A549 (cell line): ENCODE measurements at regions not wholly inside any gene's neighbourhood (a gene's known extent, or its start where the extent isn't known, plus 50 kb on each side); places are given as distances from the start of the nearest gene placed in this dataset.

Experiments used
- CBX8 ChIP-seq: fragments of 200-600 bp; sonication (generic); IDR thresholded peaks from 2 replicates; pipeline ENCODE4 v1.6.1; 2016
- CTCF ChIP-seq: fragments of >200 bp; sonication (Bioruptor Twin); formaldehyde crosslinking; IDR thresholded peaks from 3 replicates; pipeline ENCODE4 v1.5.1; 2016
- TF ChIP-seq, protein P1 (sequence below): fragments of 450-650 bp; IDR thresholded peaks from 2 replicates; pipeline ENCODE4 v1.6.1; 2014; ENCODE audit warnings: antibody characterized with exemption
- TF ChIP-seq, protein P2 (sequence below): fragments of 200-600 bp; sonication (generic); IDR thresholded peaks from 2 replicates; pipeline ENCODE4 v1.6.1; 2016; ENCODE audit warnings: antibody characterized with exemption, mild to moderate bottlenecking, moderate library complexity

DNA sequence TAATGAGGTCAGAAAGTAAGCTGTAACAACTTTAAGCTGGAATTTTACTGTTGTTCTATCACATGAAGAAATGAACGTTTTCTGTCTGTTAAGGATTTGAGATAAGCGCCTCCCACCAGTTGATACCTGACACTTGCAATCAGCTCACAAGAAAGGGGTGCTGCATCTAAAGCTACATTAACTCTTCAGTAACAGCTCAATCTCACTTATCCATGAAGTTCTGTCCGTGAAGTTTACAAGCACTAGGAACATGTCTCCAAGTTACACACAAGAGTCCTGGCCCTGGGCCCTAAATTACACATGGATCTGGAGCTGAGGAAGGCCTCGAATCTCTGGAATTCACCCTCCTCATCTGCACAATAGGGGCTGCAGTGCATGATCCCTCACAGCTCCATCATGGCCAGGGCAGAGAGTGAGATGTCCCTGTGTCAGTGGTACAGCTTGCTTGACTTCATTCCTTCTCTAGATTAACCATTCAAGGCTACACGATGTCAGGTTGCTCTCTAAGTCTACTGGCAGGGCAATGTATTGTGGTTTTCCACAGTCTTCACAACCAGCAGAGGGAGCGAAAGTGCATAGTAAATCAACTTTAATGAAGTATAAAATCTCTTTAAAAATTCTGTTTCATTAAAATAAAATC is 182.4 kb upstream of the MCHR2 start:
- TF ChIP-seq CBX8 (no peak), CTCF (no peak)
- TF ChIP-seq, protein P1, sequence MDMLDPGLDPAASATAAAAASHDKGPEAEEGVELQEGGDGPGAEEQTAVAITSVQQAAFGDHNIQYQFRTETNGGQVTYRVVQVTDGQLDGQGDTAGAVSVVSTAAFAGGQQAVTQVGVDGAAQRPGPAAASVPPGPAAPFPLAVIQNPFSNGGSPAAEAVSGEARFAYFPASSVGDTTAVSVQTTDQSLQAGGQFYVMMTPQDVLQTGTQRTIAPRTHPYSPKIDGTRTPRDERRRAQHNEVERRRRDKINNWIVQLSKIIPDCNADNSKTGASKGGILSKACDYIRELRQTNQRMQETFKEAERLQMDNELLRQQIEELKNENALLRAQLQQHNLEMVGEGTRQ: no peak
- TF ChIP-seq, protein P2, sequence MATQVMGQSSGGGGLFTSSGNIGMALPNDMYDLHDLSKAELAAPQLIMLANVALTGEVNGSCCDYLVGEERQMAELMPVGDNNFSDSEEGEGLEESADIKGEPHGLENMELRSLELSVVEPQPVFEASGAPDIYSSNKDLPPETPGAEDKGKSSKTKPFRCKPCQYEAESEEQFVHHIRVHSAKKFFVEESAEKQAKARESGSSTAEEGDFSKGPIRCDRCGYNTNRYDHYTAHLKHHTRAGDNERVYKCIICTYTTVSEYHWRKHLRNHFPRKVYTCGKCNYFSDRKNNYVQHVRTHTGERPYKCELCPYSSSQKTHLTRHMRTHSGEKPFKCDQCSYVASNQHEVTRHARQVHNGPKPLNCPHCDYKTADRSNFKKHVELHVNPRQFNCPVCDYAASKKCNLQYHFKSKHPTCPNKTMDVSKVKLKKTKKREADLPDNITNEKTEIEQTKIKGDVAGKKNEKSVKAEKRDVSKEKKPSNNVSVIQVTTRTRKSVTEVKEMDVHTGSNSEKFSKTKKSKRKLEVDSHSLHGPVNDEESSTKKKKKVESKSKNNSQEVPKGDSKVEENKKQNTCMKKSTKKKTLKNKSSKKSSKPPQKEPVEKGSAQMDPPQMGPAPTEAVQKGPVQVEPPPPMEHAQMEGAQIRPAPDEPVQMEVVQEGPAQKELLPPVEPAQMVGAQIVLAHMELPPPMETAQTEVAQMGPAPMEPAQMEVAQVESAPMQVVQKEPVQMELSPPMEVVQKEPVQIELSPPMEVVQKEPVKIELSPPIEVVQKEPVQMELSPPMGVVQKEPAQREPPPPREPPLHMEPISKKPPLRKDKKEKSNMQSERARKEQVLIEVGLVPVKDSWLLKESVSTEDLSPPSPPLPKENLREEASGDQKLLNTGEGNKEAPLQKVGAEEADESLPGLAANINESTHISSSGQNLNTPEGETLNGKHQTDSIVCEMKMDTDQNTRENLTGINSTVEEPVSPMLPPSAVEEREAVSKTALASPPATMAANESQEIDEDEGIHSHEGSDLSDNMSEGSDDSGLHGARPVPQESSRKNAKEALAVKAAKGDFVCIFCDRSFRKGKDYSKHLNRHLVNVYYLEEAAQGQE: no peak
